NT2/D1 (cell line): ENCODE measurements at regions not wholly inside any gene's neighbourhood (a gene's known extent, or its start where the extent isn't known, plus 50 kb on each side); places are given as distances from the start of the nearest gene placed in this dataset.

ENCODE experiments used
- YY1 ChIP-seq: IDR thresholded peaks from 2 replicates; pipeline ENCODE4 v1.6.1; 2011; ENCODE audit not compliant: insufficient read length, insufficient read depth
- ZNF274 ChIP-seq: IDR thresholded peaks from 2 replicates; pipeline ENCODE4 v1.6.1; 2011; ENCODE audit warnings: mild to moderate bottlenecking, low read depth, low read length

- TF ChIP-seq ZNF274: no peak
- TF ChIP-seq YY1: no peak
These were observed 132.9 kb upstream of the WNT4 start for GRCh38 chr1:22275626-22276395.
